ENCODE measurements at regions not wholly inside any gene's neighbourhood (a gene's known extent, or its start where the extent isn't known, plus 50 kb on each side); places are given as distances from the start of the nearest gene placed in this dataset.
A peak's percentile ranks its signal among the peaks of the same experiment; 100 is the strongest.

DNA sequence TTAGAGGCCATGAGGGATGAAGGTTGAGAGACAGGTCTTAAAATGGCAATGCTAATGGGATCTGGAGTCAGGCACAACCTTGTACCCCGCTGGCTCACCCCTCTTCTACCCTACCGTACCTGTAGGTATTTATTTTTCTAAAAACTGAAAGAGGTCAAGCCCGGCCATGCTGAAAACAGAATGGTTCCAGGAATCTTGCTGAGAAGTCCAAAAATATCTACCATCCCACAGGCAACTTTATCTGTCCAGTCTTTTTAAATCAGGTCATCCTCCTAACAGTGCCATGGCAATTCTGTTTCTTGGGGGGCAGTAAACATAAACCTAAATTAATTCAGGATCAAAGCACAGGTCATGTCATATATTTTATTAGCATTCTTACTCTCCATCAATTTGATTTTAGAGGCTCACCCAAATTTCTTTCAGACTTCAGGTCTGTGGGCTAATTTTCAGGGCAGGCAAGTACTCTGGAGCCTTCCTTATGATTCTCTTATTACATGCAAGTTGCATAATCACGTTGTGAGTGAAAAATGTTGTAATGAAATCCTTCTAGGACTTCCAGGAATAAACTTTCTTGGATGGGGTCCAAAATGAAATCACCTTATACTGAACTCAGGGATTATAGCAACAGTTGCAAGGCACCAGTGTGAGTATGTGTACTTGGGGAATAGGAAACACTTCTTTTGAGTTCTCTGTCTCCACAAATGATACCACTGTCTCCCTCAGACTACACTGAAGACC is 102.7 kb upstream of the NREP start:
- 86% methylated on average over 1 of the region's 4 CpGs for WGBS (ENCODE audit: insufficient coverage)
- Histone ChIP-seq H3K4me1 (ENCODE audit: control insufficient read depth, insufficient read depth, low read length) (peaks cover 3% of the 10 kb centered on the region), H3K9me3 (replicated peaks; ENCODE audit: control insufficient read depth, low read depth, low read length) (no peaks in the 10 kb centered on the region), H3K27ac (ENCODE audit: low read length) (peak overlapping the region; percentile 17), H3K27me3 (ENCODE audit: control insufficient read depth, insufficient read depth, low read length) (no peaks in the 10 kb centered on the region), H3K4me3 (ENCODE audit: low read length) (no peak overlapping the region), H3K36me3 (ENCODE audit: control insufficient read depth, insufficient read depth, low read length) (no peaks in the 10 kb centered on the region)
- peak; percentile 92 for DNase-seq

DNA sequence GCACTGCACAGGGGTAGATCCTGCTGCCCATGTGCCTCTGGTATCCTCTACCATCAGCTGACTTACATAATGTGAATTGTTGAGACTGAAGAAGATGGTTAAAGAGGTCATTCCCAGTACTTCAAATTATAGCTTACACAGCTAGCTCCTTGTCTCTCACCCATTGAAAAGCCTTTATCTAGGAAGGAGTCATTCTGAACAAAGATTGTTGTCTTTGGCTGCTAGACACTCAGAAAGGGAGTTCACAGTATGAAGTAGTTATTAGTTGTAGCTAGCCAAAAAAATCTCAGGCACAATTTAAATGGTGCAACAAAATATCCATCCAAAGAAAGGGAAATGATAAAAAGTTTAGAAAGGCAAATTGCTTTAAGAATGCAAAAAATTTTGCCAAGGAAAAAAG is 102.0 kb upstream of the NREP start:
- H3K27ac ChIP-seq (ENCODE audit: low read length) = peak overlapping the region; percentile 16
- no peaks in the 10 kb centered on the region for H3K27me3 ChIP-seq (ENCODE audit: control insufficient read depth, insufficient read depth, low read length)
- peak; percentile 82 for DNase-seq
- no peaks in the 10 kb centered on the region for H3K9me3 ChIP-seq (replicated peaks; ENCODE audit: control insufficient read depth, low read depth, low read length)
- H3K36me3 ChIP-seq (ENCODE audit: control insufficient read depth, insufficient read depth, low read length) = no peaks in the 10 kb centered on the region
- no peak overlapping the region for H3K4me3 ChIP-seq (ENCODE audit: low read length)
- H3K4me1 ChIP-seq (ENCODE audit: control insufficient read depth, insufficient read depth, low read length) = peaks cover 3% of the 10 kb centered on the region

DNA sequence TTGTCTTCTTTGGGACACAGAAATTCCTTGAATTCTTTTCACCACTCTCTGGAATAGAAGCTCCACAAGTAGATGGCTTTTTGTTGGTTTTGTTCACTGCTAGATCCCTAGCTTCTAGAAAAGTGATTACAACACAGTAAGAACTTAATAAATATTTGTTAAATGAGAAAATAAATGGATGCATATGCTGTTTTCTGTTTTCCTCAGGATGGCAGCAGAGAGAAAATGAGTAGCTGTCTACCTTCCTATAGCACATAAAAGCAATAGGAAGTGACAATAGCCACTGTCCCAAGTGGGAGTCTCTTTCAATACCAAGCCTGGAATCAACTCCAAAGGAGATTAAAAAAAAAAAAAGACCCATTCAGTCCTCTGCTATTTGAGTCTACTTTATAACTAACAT is 100.6 kb upstream of the NREP start:
- Histone ChIP-seq H3K36me3 (ENCODE audit: control insufficient read depth, insufficient read depth, low read length) (no peaks in the 10 kb centered on the region), H3K4me1 (ENCODE audit: control insufficient read depth, insufficient read depth, low read length) (peaks cover 3% of the 10 kb centered on the region), H3K9me3 (replicated peaks; ENCODE audit: control insufficient read depth, low read depth, low read length) (no peaks in the 10 kb centered on the region), H3K4me3 (ENCODE audit: low read length) (no peak overlapping the region), H3K27me3 (ENCODE audit: control insufficient read depth, insufficient read depth, low read length) (no peaks in the 10 kb centered on the region), H3K27ac (ENCODE audit: low read length) (no peak overlapping the region)
- peak; percentile 19 for DNase-seq

DNA sequence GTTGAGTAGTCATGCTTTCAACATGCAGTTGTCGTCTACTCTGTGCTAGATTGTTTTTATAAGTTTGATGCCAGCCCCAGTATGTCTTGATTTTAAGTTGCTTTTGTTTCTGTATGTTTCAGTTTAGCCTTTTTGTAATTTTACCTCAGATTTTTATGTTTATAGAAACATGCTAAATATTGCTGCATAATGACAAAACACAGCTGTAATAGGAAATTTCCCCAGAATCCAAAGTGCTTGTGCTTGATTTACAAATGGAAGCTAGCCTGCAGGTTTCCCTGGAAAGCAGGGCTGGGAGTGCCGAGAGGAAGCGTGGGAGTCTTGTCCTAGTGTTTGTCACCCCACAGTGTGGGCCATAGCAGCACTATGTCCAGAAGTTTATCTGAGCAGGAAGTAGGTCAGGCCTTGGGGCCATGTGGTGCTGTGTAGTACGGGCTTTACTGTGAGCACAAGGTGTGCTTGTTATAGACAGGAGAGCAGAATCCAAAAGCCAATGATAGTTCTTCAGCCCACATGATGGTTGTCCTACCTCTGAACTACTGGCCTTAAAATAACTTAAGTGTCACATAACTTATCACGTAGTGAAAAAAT is 100.0 kb upstream of the NREP start:
- no peaks in the 10 kb centered on the region for H3K36me3 ChIP-seq (ENCODE audit: control insufficient read depth, insufficient read depth, low read length)
- H3K4me1 ChIP-seq (ENCODE audit: control insufficient read depth, insufficient read depth, low read length) = peaks cover 3% of the 10 kb centered on the region
- no peaks in the 10 kb centered on the region for H3K27me3 ChIP-seq (ENCODE audit: control insufficient read depth, insufficient read depth, low read length)
- DNase-seq = peak; percentile 18
- no peak overlapping the region for H3K4me3 ChIP-seq (ENCODE audit: low read length)
- 62% methylated on average over 2 of the region's 5 CpGs for WGBS (ENCODE audit: insufficient coverage)
- H3K27ac ChIP-seq (ENCODE audit: low read length) = no peak overlapping the region
- no peaks in the 10 kb centered on the region for H3K9me3 ChIP-seq (replicated peaks; ENCODE audit: control insufficient read depth, low read depth, low read length)

DNA sequence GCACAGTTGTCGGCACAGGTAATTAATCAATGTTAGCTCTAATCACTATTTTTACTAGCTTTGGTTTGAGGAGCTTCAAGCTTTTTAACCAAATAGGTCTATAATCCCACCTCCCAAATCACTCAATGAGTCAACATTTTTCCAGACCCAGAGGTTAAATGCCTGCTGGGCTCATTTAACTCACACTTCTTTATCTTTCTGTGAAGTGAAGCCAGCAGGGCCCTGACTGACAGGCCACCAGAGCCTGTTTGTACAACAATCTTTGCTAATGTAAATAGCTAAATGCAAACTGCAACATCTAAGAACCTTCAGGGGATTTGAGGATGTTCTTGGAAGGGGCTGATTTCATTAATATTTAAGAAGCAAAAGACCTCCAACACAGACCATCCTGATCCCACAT is 98.4 kb upstream of the NREP start:
- no CpG with 5 or more reads among the region's 1 CpG for WGBS (ENCODE audit: insufficient coverage)
- H3K36me3 ChIP-seq (ENCODE audit: control insufficient read depth, insufficient read depth, low read length) = no peaks in the 10 kb centered on the region
- H3K4me1 ChIP-seq (ENCODE audit: control insufficient read depth, insufficient read depth, low read length) = peaks cover 3% of the 10 kb centered on the region
- no peak overlapping the region for H3K4me3 ChIP-seq (ENCODE audit: low read length)
- DNase-seq = no peak
- H3K9me3 ChIP-seq (replicated peaks; ENCODE audit: control insufficient read depth, low read depth, low read length) = no peaks in the 10 kb centered on the region
- H3K27me3 ChIP-seq (ENCODE audit: control insufficient read depth, insufficient read depth, low read length) = no peaks in the 10 kb centered on the region
- no peak overlapping the region for H3K27ac ChIP-seq (ENCODE audit: low read length)

DNA sequence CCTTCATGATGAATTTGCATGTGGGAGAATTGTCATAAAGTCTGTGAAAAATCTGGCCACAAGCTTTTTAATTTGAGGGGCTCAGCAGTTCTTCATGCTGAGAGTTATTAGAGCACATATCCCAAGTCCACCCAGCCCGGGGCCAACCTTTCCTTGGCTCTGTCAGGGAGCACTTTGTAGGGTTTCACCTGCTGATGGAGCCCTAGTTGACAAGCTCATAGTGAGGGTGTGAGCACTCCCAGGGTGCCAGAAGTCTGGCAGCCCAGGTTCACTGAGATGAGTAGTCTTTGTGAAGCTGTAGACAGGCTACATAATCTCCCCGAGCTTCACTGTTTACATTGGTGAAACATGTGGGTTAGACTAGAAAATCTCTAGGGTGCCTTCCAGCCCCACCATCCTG is 97.2 kb upstream of the NREP start:
- no peaks in the 10 kb centered on the region for H3K4me1 ChIP-seq (ENCODE audit: control insufficient read depth, insufficient read depth, low read length)
- H3K4me3 ChIP-seq (ENCODE audit: low read length) = no peak overlapping the region
- H3K36me3 ChIP-seq (ENCODE audit: control insufficient read depth, insufficient read depth, low read length) = no peaks in the 10 kb centered on the region
- H3K9me3 ChIP-seq (replicated peaks; ENCODE audit: control insufficient read depth, low read depth, low read length) = no peaks in the 10 kb centered on the region
- H3K27ac ChIP-seq (ENCODE audit: low read length) = no peak overlapping the region
- no peaks in the 10 kb centered on the region for H3K27me3 ChIP-seq (ENCODE audit: control insufficient read depth, insufficient read depth, low read length)
- WGBS (ENCODE audit: insufficient coverage) = no CpG with 5 or more reads among the region's 2 CpGs
- DNase-seq = no peak

DNA sequence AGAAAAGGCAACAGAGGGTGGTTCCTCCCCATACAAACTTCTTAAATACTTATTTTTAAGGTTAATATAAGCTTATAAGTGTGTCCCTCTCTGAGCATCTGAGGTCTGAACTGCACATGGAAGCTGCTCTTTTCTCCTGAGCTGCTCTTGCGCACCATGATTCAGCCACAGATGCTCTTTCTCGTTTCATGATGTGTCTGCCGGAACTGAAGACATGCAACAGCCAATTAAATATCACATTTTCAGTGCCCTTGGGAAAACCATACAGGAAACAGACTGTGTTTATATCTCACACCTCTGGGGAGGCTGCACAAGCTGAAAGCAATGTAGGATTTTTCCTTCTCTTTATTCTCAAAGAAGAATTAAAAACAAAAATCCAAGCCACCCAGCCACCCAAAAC is 96.8 kb upstream of the NREP start:
- Histone ChIP-seq H3K4me3 (ENCODE audit: low read length) (no peak overlapping the region), H3K27me3 (ENCODE audit: control insufficient read depth, insufficient read depth, low read length) (no peaks in the 10 kb centered on the region), H3K27ac (ENCODE audit: low read length) (peak overlapping the region; percentile 17), H3K4me1 (ENCODE audit: control insufficient read depth, insufficient read depth, low read length) (no peaks in the 10 kb centered on the region), H3K9me3 (replicated peaks; ENCODE audit: control insufficient read depth, low read depth, low read length) (no peaks in the 10 kb centered on the region), H3K36me3 (ENCODE audit: control insufficient read depth, insufficient read depth, low read length) (no peaks in the 10 kb centered on the region)
- DNase-seq = peak; percentile 78
- 100% methylated on average over 1 of the region's 3 CpGs for WGBS (ENCODE audit: insufficient coverage)

DNA sequence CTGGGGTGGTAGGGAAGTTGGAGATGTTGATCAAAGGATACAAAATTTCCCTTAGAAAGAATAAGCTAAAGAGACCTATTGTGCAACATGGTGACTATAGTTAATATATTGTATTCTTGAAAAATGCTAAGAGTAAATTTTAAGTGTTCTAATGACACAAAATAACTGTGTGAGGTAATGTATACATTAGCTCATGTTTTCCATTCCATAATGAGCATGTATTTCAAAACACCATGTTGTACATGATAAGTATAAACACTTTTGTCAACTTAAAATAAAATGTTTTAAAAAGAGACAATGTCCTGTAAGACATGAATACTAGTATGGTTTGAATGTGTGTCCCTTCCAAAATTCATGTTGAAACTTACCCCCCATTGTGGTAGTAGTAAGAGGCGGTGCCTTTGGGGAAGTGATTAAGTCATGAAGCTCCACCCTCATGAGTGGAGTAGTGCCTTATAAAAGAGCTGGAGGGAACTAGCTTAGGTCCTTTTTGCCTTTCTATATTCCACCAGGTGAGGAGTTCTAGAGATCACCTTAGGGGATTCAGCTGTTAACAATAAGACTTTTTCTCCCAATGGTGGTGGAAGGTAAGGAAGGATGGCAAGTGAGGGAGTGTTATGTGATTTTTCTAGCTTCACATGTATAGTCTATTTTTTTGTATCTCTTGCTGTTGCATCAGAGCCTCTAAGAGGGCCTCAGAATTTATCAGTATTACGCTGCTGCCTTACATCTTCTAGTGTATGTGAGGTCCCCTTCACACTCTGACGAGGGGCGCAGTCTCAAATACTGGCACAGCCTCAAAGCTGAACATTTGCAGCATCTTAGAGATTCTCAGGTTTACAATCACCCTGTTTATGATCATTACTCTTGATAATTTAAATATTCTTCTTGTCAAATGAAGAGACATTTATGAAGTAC is 94.9 kb upstream of the NREP start:
- Histone ChIP-seq H3K27me3 (ENCODE audit: control insufficient read depth, insufficient read depth, low read length) (no peaks in the 10 kb centered on the region), H3K27ac (ENCODE audit: low read length) (no peak overlapping the region)
- 90% methylated on average over 3 of the region's 4 CpGs for WGBS (ENCODE audit: insufficient coverage)

DNA sequence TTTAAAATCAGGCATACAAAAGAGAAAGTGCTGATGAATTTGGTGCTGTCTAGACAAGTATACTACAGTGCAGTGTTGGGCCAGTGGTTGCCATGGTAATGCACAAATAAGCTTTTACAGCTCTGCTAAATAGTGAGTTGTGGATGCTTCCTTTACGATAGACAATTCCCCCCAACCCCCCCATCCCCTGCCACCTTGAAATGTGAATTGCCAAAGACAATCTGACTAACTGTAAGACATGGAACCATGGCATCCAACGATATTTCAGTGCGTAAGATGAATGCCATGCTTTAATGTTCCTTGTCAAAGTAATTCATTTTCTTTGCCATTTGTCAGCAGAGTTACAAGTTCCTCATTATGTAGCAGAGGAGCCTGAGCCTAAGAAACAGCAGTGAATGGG is 91.5 kb upstream of the NREP start:
- peak; percentile 80 for DNase-seq
- 67% methylated on average over 3 of the region's 3 CpGs for WGBS (ENCODE audit: insufficient coverage)

More for the DNA sequence above, 94.9 kb upstream of the NREP start:
- H3K4me3 ChIP-seq (ENCODE audit: low read length) = no peak overlapping the region
- no peaks in the 10 kb centered on the region for H3K4me1 ChIP-seq (ENCODE audit: control insufficient read depth, insufficient read depth, low read length)
- no peaks in the 10 kb centered on the region for H3K36me3 ChIP-seq (ENCODE audit: control insufficient read depth, insufficient read depth, low read length)
- H3K9me3 ChIP-seq (replicated peaks; ENCODE audit: control insufficient read depth, low read depth, low read length) = no peaks in the 10 kb centered on the region
- DNase-seq = no peak

More for the DNA sequence above, 91.5 kb upstream of the NREP start:
- Histone ChIP-seq H3K27ac (ENCODE audit: low read length) (no peak overlapping the region), H3K27me3 (ENCODE audit: control insufficient read depth, insufficient read depth, low read length) (no peaks in the 10 kb centered on the region), H3K36me3 (ENCODE audit: control insufficient read depth, insufficient read depth, low read length) (no peaks in the 10 kb centered on the region), H3K4me1 (ENCODE audit: control insufficient read depth, insufficient read depth, low read length) (no peaks in the 10 kb centered on the region), H3K4me3 (ENCODE audit: low read length) (no peak overlapping the region), H3K9me3 (replicated peaks; ENCODE audit: control insufficient read depth, low read depth, low read length) (no peaks in the 10 kb centered on the region)
